OCI-LY7 (cell line): ENCODE measurements at regions not wholly inside any gene's neighbourhood (a gene's known extent, or its start where the extent isn't known, plus 50 kb on each side); places are given as distances from the start of the nearest gene placed in this dataset.

Experiments used
- BruUV-seq: library from RNA; stranded (reverse); fragments of 400-500 nt; replicated peaks from 2 replicates; lab custom pipeline; 2021; lab: Mats Ljungman, UMichigan
- CTCF ChIA-PET: fragments of 300-600 bp; sonication (Branson Sonifier 250); formaldehyde crosslinking; loops from one replicate; lab custom pipeline; 2022; ENCODE audit warnings: antibody characterized with exemption; ENCODE audit not compliant: unreplicated experiment; lab: Charles Lee
- POLR2A ChIA-PET: fragments of 300-600 bp; sonication (Branson Sonifier 250); formaldehyde crosslinking; loops from one replicate; lab custom pipeline; 2022; ENCODE audit warnings: antibody characterized with exemption; lab: Charles Lee
- DNase-seq: peaks from one replicate; pipeline ENCODE4 v3.0.0-alpha.2; 2015; ENCODE audit warnings: low spot score
- H2AFZ ChIP-seq: fragments of 200-600 bp; sonication (generic), shearing (Covaris generic); 2 replicates; pipeline ENCODE4 v1.6.1; 2014; ENCODE audit warnings: mild to moderate bottlenecking, antibody characterized with exemption, low read length, moderate library complexity
- H3K27ac ChIP-seq: fragments of 200-600 bp; sonication (generic); 2 replicates; pipeline ENCODE4 v1.5.1; 2014; ENCODE audit warnings: mixed run types, low read depth, mild to moderate bottlenecking, moderate library complexity, low read length, inconsistent platforms; ENCODE audit not compliant: poor library complexity, severe bottlenecking
- H3K36me3 ChIP-seq: fragments of 200-600 bp; sonication (generic); 2 replicates; pipeline ENCODE4 v1.6.1; 2014; ENCODE audit warnings: mild to moderate bottlenecking, antibody characterized with exemption, low read length, moderate library complexity, mixed read lengths; ENCODE audit not compliant: insufficient read depth
- H3K4me1 ChIP-seq: fragments of 200-600 bp; sonication (generic); 2 replicates; pipeline ENCODE4 v1.5.1; 2014; ENCODE audit warnings: mild to moderate bottlenecking, low read length; ENCODE audit not compliant: insufficient read depth, poor library complexity, severe bottlenecking
- H3K4me2 ChIP-seq: fragments of 200-600 bp; sonication (generic); 2 replicates; pipeline ENCODE4 v1.6.1; 2014; ENCODE audit warnings: mild to moderate bottlenecking, low read length
- H3K4me3 ChIP-seq: fragments of 200-600 bp; sonication (generic); 2 replicates; pipeline ENCODE4 v1.5.1; 2014; ENCODE audit warnings: mild to moderate bottlenecking, low read depth, low read length; ENCODE audit not compliant: poor library complexity, severe bottlenecking
- H3K79me2 ChIP-seq: fragments of 200-600 bp; sonication (generic); 2 replicates; pipeline ENCODE4 v1.6.1; 2016; ENCODE audit warnings: low read depth, mild to moderate bottlenecking, low read length, moderate library complexity, mixed read lengths; ENCODE audit not compliant: insufficient read depth
- H3K9me2 ChIP-seq: fragments of 200-600 bp; sonication (generic); 2 replicates; pipeline ENCODE4 v1.6.1; 2016; ENCODE audit warnings: mild to moderate bottlenecking, low read length, mixed read lengths; ENCODE audit not compliant: insufficient read depth
- H3K9me3 ChIP-seq: fragments of 200-600 bp; sonication (generic); 2 replicates; pipeline ENCODE4 v1.6.1; 2014; ENCODE audit warnings: mild to moderate bottlenecking, mixed run types, low read length, mixed read lengths
- H4K20me1 ChIP-seq: fragments of 200-600 bp; sonication (generic); 2 replicates; pipeline ENCODE4 v1.6.1; 2014; ENCODE audit warnings: mild to moderate bottlenecking, antibody characterized with exemption, low read length, moderate library complexity, mixed read lengths; ENCODE audit not compliant: insufficient read depth
- CTCF ChIP-seq: fragments of 200-600 bp; sonication (generic); conservative IDR thresholded peaks from 2 replicates; pipeline ENCODE4 v1.5.1; 2014; ENCODE audit warnings: mild to moderate bottlenecking, antibody characterized with exemption, low read length, moderate library complexity, mixed read lengths
- EZH2phosphoT487 ChIP-seq: fragments of 200-600 bp; sonication (generic); IDR thresholded peaks from 2 replicates; pipeline ENCODE4 v1.6.1; 2018; ENCODE audit warnings: low read depth, borderline replicate concordance, mild to moderate bottlenecking, mixed run types, antibody characterized with exemption, low read length, moderate library complexity, mixed read lengths
- intact Hi-C: fragments of 100-400 bp; cut with micrococcal nuclease; formaldehyde crosslinking; loops from one replicate; pipeline ENCODE4 v1.10.0; 2022; ENCODE audit not compliant: unreplicated experiment

GRCh38 chr7:155193716-155194115 lies 104.0 kb upstream of the INSIG1 start:
- no peak for TF ChIP-seq EZH2phosphoT487
- TF ChIP-seq CTCF = no peak
- Histone ChIP-seq H3K36me3 (no peaks in the 10 kb centered on the region), H4K20me1 (no peaks in the 10 kb centered on the region), H3K27ac (no peak overlapping the region), H3K4me2 (no peak overlapping the region), H3K4me1 (no peaks in the 10 kb centered on the region), H3K9me3 (peaks cover 16% of the 10 kb centered on the region; the same call in 1 of the 2 replicates), H3K9me2 (no peaks in the 10 kb centered on the region), H3K79me2 (no peaks in the 10 kb centered on the region), H2AFZ (no peak overlapping the region), H3K4me3 (no peak overlapping the region)
- ChIA-PET POLR2A (no interaction called here), CTCF (no interaction called here)
- no peak for DNase-seq
- no TSS peak for BruUV-seq
- intact Hi-C loops = loop anchor here (5.0 kb wide), 2 partner anchors 64 to 266 kb away; no protein-coding TSS in a partner anchor

GRCh38 chr7:155194382-155195140 lies 103.1 kb upstream of the INSIG1 start:
- H3K9me2 ChIP-seq = no peaks in the 10 kb centered on the region
- TF ChIP-seq CTCF = no peak
- no peak overlapping the region for H3K27ac ChIP-seq
- H3K79me2 ChIP-seq = no peaks in the 10 kb centered on the region
- no peak overlapping the region for H3K4me2 ChIP-seq
- ChIA-PET POLR2A (no interaction called here), CTCF (no interaction called here)
- no peaks in the 10 kb centered on the region for H3K36me3 ChIP-seq
- BruUV-seq = no TSS peak
- DNase-seq = no peak
- H3K9me3 ChIP-seq = peaks cover 16% of the 10 kb centered on the region; the same call in 1 of the 2 replicates
- intact Hi-C loops = loop anchor here (5.0 kb wide), 2 partner anchors 63 to 267 kb away; no protein-coding TSS in a partner anchor
- no peaks in the 10 kb centered on the region for H4K20me1 ChIP-seq
- H3K4me3 ChIP-seq = no peak overlapping the region
- no peak overlapping the region for H2AFZ ChIP-seq
- H3K4me1 ChIP-seq = no peaks in the 10 kb centered on the region

GRCh38 chr7:155195939-155196523 lies 101.6 kb upstream of the INSIG1 start:
- BruUV-seq = no TSS peak
- POLR2A ChIA-PET = interaction anchor here (0.7 kb wide), 1 partner anchor 112 kb away, joined by 3 read pairs; no protein-coding TSS in a partner anchor
- intact Hi-C loops = no loop called here

More at GRCh38 chr7:155195939-155196523, 101.6 kb upstream of the INSIG1 start:
- TF ChIP-seq EZH2phosphoT487 (no peak), CTCF (no peak)
- no peak for DNase-seq
- H3K9me2 ChIP-seq = no peaks in the 10 kb centered on the region
- H3K79me2 ChIP-seq = no peaks in the 10 kb centered on the region
- H4K20me1 ChIP-seq = no peaks in the 10 kb centered on the region
- CTCF ChIA-PET = no interaction called here
- H3K4me3 ChIP-seq = no peak overlapping the region
- H2AFZ ChIP-seq = no peak overlapping the region
- H3K36me3 ChIP-seq = no peaks in the 10 kb centered on the region
- peaks cover 16% of the 10 kb centered on the region; the same call in 1 of the 2 replicates for H3K9me3 ChIP-seq
- H3K4me1 ChIP-seq = no peaks in the 10 kb centered on the region
- no peak overlapping the region for H3K27ac ChIP-seq
- no peak overlapping the region for H3K4me2 ChIP-seq
